NOMO-1 treated with dmso at 0.1 percent for 144 hours (cell line): ENCODE measurements at regions not wholly inside any gene's neighbourhood (a gene's known extent, or its start where the extent isn't known, plus 50 kb on each side); places are given as distances from the start of the nearest gene placed in this dataset.

Source experiments
- DNase-seq: peaks from one replicate; lab custom pipeline; 2025; ENCODE audit not compliant: unreplicated experiment; lab: John Stamatoyannopoulos, UW

GRCh38 chr12:126337556-126338441 is 1272.6 kb downstream of the AACS start:
- DNase-seq = no peak

- no peak for DNase-seq
Observed at GRCh38 chr12:126342866-126343265, 1277.6 kb downstream of the AACS start.

- DNase-seq = no peak
Observed at GRCh38 chr12:126343321-126343720, 1278.1 kb downstream of the AACS start.

GRCh38 chr12:126346087-126346486 is 1280.9 kb downstream of the AACS start:
- DNase-seq = no peak

- no peak for DNase-seq
Observed at GRCh38 chr12:126347421-126347820, 1282.2 kb downstream of the AACS start.

- DNase-seq = no peak
Observed at GRCh38 chr12:126349383-126349782, 1284.1 kb downstream of the AACS start.

- DNase-seq = no peak
Observed at GRCh38 chr12:126353604-126354003, 1288.4 kb downstream of the AACS start.

- DNase-seq = no peak
Observed at GRCh38 chr12:126354633-126355032, 1289.4 kb downstream of the AACS start.

- DNase-seq = no peak
Observed at GRCh38 chr12:126355346-126355745, 1290.1 kb downstream of the AACS start.

GRCh38 chr12:126358806-126359205 is 1293.6 kb downstream of the AACS start:
- DNase-seq = no peak

GRCh38 chr12:126359216-126359615 is 1294.0 kb downstream of the AACS start:
- DNase-seq = no peak

- no peak for DNase-seq
Observed at GRCh38 chr12:126361804-126362203, 1296.6 kb downstream of the AACS start.

- DNase-seq = no peak
Observed at GRCh38 chr12:126362493-126362892, 1297.3 kb downstream of the AACS start.

- DNase-seq = no peak
Observed at GRCh38 chr12:126362964-126363363, 1297.7 kb downstream of the AACS start.

- no peak for DNase-seq
Observed at GRCh38 chr12:126369487-126370463, 1304.5 kb downstream of the AACS start.

GRCh38 chr12:126383506-126383905 is 1318.3 kb downstream of the AACS start:
- no peak for DNase-seq

GRCh38 chr12:126384026-126384564 is 1318.9 kb downstream of the AACS start:
- DNase-seq = no peak

GRCh38 chr12:126385785-126386184 is 1320.5 kb downstream of the AACS start:
- DNase-seq = no peak

- DNase-seq = no peak
Observed at GRCh38 chr12:126389220-126389841, 1324.1 kb downstream of the AACS start.

GRCh38 chr12:126389961-126390360 is 1324.7 kb downstream of the AACS start:
- DNase-seq = no peak

GRCh38 chr12:126390969-126391566 is 1325.8 kb downstream of the AACS start:
- no peak for DNase-seq
